ENCODE measurements at regions not wholly inside any gene's neighbourhood (a gene's known extent, or its start where the extent isn't known, plus 50 kb on each side); places are given as distances from the start of the nearest gene placed in this dataset.

DNA sequence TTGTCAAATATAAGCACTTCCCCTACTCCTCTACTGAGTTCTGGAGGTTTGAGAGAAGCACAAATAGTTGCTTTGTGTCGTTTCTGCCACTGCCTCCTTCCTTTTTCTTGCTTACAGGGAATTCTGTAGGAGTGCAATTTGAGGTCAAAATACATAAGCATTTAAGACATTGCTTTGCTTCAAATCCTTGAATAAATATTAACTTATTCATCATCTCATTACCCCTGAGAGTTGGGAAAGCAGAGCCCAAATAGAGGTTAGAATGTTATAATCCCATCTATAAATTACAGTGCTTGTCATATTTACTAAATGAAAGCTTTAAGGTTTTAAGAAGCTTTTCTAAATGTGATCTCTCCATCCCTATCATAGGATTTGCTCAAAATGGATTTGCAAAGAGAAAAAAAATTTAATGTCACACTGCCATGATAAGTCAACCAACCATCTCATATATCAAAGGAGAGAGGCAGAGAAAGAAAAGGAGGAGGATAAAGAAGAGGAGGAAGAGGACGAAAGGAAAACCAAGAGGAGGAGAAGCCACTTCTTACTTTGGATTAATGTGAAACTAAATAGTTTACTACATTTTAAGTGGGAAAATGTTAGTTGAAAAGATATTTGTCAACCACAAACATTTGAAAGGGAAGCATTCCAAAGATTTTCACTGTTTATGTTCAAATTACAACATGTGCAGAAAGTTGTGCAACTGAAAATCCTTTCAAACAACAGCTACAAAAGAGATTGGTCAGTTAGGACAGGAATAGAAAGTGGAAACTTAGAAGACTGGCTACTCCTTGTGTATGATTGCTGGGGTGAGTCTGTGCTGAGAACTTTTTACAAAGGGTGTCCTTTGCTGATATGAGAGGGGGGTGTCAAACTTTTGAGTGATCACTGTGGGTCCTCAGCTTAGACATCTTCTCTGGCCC is 277.3 kb upstream of the FN1 start:
- no peak for DNase-seq

DNA sequence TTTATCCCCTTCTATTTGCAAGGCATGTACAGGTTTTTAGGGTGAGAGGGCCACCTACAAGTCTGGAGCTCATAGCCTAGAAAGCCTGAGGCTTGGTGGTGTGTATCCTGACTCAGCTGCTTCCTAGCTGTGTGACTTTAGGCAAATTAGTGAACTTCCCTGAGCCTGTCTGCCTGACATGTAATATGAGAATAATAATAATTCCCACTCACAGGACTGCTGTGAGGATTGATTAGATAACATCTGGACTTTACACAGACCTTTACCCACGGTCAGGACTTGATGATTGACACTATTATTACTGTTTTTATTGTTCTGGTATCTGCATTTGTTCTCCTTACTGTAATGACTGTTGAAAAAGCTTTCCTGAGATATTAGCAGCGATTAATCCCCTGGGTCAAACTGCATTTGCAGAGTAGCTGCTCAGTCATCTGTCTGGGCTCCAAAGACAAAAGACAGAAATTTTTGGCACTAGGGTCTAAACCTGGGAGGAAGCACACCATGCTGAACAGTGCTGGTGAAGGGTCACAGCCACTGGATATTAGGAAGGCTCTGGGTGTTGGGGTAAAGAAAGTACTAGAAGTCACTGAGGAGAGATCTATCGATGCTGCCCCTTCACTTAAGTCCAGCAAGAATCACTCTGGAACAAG is 276.5 kb upstream of the FN1 start:
- DNase-seq = no peak

DNA sequence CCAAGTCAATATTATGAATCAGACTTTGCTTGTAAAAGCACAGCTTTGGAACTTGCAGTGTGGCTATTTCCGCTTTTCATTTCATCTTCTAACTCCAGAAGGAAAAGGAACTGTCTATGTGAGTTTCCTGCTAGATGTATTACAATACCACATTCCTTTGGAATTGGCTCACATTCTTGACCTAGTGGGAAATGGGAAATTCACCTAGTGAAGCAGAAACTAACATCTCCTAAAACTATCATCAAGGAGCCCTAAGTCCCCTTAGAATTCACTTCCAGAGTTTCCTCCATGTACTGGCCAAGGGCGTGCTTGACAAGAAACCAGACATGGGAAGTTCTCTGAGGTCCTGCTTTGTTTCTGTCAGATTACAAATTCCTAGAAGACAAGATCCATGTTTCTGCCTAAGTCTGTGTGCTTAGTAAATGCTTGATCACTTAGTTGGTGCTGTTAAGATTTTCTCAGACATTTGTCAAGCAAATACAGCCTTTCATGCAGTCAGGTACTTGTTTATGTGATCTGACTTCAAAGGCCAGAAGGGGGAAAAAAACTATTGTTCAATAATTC is 275.7 kb upstream of the FN1 start:
- DNase-seq = no peak

DNA sequence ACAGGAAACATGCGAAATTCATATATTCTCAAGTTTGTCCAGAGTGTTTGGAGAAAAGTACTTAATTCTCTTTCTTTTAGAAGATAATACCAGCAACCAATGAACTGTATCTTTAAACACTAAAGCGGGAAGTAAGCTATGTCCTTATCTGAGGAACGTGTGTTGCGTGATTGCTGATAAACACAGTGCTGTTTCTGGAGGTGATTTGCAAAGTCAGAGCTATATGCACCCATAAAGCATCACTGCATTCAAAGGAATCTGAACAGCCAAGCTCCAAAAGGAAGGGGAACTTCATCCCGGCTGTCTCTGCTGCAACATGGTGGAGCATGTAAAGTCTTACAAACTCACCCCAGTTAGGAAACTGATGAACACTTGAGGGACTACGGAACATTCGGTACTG is 271.7 kb upstream of the FN1 start:
- no peak for DNase-seq

DNA sequence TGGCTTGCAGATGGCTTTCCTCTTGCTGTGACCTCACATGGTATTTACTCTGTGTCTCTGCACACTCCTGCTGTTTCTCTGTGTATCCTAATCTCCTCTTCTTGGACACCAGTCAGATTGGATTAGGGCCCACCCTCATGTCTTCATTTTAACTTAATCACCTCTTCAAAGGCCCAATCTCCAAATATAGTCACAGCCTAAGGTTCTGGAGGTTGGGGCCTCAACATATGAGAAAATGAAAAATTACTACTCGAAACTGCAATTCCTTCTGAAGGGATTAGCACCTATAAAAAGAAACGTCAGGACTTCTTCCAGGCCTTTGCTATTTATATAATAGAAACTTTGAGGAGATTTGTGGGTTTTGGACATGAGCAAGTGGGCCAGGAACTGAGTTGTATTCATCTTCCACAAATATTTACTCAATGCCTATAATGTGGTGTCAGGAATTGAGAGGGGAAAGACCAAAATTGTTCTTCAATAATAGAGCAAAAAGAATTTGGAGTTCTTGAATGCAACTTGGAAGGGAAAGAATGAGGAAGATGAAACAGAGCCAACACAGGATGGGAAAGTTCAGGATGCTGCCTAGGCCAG is 270.0 kb upstream of the FN1 start:
- DNase-seq = no peak

DNA sequence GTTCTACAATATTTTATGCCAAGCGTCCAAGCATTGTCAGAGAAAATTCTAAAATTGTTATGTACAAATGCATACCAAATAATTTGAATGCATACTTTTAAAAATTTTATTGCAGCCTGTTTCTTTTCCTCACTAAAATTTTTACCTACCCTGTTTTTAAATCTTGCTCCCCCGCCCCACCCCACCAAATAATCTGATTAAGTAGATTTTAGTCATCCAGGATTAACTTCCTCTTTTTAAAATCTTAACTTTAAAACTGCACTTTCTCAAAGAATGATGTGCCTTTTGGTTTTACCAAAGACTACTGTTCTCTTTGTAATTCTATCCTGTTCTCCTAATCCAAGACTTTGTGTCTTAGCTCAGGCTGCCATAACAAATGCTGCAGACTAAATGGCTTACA is 269.4 kb upstream of the FN1 start:
- no peak for DNase-seq

DNA sequence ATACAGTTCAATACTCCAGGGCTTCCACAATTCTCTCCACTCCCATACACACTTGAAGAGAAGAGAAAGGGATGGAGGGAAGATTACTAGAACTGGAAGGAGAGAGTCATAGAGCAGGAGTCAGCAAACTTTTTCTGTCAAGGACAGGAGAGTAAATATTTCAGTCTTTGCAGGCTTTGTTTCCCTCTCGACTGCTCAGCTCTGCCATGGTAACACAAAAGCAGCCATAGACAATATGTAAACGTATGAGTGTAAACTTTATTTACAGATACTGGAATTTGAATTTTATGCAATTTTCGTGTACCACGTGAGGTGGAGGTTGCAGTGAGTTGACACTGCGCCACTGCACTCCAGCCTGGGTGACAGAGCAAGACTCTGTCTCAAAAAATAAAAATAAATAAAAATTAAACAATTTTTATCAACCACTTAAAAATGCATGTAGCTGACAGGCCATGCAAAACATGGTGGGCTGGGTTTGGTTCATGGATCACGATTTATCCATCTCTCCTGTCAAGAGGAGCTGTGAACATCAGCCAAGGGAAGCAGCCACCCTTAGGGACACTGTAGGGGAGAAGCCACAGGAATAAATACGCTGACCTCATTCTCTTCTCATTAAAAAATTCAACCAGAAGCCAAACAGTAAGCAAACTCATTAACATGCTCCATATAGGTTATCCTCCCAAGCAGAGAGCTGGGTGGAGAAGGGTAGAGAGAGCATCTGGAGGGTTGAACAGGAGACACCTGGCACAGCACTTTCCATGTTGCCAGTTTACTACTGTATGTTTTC is 266.4 kb upstream of the FN1 start:
- no peak for DNase-seq

DNA sequence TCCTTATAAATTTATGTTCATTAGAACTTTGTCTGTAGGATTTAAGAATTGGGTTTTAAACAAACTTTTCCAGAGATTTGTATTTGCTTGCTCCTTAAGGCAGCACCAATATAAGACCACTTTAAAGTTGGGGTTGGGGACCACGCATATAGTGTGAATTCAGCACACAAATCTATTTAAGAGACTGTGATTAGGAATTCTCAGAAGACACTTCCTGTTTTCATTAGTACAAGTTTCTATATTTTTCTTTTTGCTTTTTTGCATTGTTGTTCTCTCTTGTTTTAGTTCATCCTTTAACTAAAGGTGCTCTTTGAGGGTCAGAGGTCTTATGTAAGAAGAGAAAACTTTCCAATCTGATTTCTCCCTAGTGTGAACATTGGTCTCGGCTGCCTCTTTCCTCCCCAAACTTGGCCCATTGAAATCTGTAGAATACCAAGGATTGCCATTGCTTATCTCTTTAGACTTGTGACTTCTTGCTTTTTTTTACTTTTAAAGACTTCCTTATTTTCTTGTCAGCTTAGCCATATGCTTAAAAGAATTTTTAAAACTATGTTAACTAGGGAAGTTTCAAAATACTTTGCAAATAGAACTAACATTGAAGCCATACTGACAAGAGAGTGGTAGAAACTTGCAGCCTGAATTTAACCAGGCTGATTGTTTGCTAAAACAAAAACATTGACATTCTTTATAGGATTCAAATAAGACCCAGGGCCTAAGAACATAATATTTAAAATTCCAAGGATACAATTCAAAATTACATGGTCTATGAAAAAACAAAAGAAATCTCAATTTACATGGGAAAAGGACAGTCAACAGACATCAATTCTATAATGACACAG is 264.1 kb upstream of the FN1 start:
- no peak for DNase-seq

DNA sequence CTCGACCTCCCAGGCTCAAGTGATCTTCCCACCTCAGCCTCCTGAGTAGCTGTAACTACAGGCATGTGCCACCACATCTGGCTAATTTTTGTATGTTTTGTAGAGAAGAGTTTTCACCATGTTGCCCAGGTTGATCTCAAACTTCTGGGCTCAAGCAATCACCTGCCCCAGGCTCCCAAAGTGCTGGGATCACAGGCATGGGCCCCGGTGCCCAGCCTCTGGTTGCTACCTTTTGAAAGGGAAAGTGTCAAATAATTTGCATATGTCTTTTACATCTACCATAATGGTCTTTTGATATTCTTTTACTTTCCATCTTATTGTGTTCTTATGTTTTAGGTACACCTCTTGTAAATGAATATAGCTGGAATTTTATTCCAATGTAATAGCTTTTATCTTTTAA is 263.1 kb upstream of the FN1 start:
- no peak for DNase-seq

DNA sequence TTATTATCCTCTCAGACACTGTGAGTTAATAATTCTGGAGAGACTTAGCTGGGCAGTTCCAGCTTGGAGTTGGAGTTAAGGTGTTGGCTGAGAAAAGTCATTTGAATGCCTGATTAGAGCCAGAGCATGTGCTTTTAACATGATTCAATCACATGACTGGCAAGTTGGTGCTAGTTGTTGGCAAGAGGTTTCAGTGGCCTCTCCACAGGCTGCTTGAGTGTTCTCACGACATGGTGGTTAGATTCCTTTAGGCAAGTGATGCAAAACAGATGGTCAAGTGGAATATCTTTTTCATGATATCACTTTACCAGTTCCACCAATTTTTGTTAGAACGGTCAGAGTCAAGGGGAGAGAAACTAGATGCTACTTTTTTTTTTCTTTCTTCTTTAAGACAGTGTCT is 262.7 kb upstream of the FN1 start:
- no peak for DNase-seq

DNA sequence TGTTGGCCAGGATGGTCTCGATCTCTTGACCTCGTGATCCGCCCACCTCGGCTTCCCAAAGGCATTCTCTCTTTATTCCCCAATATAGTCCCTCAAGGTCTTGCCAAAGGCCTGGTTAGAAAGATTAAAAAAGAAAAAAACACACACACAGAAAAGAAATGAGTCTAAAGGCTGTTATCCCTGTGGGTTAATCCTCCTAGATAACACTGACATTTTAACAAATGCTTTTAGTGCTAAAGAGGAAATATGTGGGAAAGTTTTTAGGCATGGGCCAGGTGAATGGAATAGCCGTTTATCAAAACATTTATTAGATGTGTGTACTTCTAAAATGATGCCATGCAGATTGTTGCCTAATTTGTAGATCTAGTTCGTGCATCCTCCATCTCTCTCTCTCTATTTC is 261.6 kb upstream of the FN1 start:
- DNase-seq = no peak

DNA sequence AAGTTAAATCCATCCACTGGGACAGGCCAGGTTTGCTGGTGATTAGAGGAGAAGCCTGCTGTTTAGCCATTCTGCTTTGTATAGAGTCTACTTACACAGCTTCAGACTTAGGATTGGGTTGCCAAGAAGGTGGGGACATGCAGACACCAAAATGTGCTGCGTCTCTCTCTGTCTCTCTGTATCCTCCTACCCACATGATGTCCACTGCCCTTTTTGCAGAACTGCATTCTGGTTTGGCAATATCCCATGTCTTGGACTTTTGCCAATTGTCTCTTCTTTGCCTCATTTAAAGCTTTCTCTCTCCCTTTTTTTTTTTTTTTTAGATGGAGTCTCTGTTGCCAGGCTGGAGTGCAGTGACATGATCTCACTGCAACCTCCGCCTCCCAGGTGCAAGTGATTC is 261.1 kb upstream of the FN1 start:
- no peak for DNase-seq

DNA sequence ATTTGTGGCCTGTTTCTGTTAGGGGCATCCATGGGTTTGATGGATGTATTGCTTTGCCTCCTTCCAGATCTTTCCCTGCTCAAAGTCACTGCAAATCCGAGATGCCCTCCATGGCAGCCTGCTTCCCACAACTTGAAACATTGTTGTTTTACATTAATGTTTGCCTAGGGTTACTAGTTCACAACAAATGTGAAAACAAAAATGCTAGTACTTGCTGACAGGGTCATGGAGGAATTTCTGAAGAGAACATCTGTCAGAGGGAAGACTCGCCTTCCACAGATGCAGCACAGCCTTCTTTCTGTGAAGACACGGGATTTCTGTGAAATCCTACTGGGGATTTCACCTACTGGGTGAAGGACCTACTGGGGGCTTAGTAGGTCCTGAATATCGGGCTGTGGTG is 260.0 kb upstream of the FN1 start:
- DNase-seq = no peak

DNA sequence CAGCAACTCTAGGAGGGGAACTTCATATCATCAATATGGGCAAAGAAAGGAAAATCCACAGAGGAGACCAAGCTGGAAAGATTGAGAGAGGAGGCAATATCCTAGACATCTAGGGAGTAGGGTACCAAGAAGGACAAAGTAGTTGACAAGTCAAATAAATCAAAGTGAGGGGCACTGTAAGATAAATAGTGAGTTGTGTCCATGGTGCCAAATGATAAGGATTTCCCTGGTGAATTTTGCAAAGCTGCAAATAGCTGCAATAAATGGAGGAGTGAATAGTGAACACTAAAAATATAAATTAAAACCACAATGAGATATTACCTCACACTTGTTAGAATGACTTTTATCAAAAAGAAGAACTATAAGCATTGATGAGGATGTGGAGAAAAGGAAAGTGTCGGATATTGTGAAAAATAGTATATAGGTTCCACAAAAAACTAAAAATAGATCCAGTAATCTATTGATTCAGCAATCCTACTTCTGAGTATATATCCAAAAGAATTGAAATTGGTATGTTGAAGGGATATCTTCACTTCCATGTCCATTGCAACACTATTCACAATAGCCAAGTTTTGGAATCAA is 258.2 kb upstream of the FN1 start:
- DNase-seq = no peak

DNA sequence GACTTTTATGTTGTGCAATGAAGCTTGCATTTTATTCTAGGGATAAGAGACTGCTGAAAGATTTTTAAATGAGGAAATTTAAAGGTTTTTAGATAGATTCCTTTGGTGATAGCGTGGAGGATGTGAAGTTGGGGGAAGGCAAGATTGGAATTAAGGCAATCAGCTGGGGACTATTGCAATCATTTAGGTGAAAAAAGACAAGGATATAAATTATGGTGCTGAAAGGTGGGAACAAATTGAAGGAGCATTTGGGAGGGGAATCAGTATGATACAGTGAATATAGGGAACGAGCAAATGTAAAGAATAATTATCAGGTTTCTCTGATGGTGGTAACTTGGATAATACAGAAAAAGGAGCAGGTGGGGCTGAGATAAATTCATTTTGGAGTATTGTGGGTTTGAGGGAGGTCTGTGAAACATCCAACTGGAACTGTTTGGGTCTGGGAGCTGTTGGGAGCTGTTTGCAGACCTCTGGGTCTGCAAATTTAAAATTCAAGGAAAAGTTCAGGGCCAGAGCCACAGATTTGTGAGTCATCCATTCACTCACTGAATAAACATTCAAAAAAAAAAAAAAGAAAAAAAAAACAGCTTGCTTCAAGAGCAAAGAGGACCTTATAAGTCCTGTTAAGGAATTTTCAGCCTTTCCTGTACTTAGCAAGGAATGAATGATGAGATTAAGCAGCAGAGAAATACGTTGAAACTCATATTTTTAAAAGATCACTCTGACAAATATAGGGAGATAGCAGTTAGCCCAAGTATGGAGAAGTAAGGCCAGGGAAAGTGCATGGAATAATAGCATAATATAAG is 257.5 kb upstream of the FN1 start:
- DNase-seq = no peak

DNA sequence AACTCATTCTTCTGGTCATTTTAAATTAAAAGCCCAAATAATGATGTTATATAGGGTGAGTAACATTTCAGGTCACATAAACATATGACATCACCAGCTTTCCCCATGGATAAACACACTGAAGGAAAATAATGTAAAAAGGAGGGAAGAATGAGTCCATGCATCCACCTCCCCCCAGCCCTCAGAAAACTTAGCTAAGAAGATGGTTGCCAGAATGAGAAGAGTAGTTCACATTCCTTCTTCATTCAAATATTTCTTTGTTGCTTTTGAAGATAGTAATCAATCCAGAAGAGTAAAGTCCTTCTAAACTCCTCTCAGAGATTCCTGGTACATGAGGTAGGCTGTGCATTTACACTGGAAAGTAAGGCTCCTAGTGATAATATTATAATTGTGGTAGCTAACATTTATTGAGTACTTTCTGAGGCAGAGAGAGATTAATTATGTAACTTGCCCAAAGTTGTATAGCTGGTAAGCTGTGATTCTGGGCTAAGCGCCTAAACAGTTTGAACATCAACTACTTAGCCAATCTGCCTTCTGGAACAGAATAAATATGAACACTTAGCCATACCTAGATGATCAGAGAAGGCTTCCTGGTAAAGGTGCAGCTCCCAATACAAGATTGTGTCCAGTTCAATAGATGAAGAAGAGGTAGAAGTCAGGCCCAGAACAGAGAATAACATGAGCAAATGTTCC is 256.7 kb upstream of the FN1 start:
- DNase-seq = no peak

DNA sequence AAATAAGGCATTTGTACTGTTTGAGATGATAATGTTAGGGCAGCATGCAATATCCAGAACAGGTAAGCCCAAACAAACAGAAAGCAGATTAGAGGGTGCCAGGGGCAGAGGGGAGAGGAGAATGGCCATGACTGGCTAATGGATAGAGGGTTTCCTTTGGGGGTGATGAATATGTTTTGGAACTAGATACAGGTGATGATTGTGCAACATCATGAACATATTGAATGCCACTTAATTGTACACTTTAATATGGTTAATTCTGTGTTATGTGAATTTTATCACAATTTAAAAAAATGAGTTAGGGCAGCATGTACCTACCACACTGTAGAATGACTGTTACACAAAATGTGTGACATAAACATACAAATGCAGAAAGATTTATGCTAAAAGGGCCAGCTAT is 255.5 kb upstream of the FN1 start:
- DNase-seq = no peak

DNA sequence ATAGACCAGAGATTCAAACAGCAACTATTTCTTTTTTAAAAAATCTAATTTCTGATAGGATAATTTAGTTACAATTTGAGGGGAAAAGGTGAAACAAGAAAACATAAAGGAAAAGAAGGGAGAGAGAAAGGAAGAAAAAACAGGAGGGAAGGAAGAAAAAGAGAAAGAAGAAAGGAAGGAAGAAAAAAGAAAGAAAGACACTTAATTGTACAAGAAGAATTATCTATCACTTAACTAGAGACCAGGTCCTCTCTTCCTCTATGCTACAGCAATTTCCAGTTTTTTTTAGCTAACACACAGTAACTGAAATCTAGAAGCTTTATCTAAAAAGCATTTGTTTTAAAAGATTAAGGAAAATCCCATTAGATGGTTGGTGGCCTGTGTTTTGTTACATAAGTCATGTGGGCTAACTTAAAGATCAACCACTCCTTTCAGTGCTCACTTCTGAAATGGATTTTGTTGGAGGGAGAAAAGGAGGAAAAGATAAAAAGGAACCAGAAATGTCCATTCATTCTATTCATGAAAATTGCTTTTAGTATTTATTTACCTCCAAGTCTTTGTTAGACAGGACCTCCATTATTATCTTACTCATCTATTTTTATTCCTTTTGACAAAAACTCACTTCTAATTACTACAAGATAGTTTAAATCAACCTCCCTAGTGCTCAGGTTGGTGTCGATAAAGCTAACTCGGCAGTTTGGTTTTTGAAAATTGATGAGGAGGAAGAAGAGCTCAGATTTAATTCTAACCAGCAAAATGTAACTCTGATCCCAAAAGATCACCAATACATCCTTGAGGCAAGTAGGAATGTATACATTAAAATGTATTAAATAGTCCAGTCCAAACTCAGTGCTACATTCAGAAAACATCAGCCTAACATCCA is 251.5 kb upstream of the FN1 start:
- no peak for DNase-seq

All from occipital lobe (tissue), 1 donor.